ENCODE measurements at regions not wholly inside any gene's neighbourhood (a gene's known extent, or its start where the extent isn't known, plus 50 kb on each side); places are given as distances from the start of the nearest gene placed in this dataset.

- TF ChIP-seq CTCF (IDR thresholded peaks at IDR 0.05; ENCODE audit: low read depth, low read length, poor library complexity, severe bottlenecking) (no peak), EZH2phosphoT487 (IDR thresholded peaks at IDR 0.05; ENCODE audit: borderline replicate concordance, low read length) (no peak)
Observed at GRCh38 chr2:234254783-234255521, 204.4 kb downstream of the SPP2 start.
